ENCODE measurements at regions not wholly inside any gene's neighbourhood (a gene's known extent, or its start where the extent isn't known, plus 50 kb on each side); places are given as distances from the start of the nearest gene placed in this dataset.
A peak's percentile ranks its signal among the peaks of the same experiment; 100 is the strongest.
"Not testable (repeated sequence)": the region's sequence is repeated elsewhere in the genome, so short reads cannot be mapped to it uniquely, and the experiment has no call there.

DNA sequence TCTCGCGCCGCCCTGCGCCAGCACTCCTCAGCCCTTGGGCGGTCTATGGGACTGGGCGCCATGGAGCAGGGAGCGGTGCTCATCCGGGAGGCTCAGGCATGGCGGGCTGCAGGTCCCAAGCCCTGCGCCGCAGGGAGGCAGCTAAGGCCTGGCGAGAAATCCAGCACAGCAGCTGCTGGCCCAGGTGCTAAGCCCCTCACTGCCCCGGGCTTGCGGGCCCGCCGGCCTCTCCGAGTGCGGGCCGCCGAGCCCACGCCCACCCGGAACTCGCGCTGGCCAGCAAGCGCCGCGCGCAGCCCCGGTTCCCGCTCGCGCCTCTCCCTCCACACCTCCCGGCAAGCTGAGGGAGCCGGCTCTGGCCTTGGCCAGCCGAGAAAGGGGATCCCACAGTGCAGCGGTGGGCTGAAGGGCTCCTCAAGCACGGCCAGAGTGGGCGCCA lies 1517.2 kb downstream of the GRIK2 start:
- not testable (repeated sequence) for DNase-seq (ENCODE audit: low spot score in 2 of 2); FAIRE-seq

DNA sequence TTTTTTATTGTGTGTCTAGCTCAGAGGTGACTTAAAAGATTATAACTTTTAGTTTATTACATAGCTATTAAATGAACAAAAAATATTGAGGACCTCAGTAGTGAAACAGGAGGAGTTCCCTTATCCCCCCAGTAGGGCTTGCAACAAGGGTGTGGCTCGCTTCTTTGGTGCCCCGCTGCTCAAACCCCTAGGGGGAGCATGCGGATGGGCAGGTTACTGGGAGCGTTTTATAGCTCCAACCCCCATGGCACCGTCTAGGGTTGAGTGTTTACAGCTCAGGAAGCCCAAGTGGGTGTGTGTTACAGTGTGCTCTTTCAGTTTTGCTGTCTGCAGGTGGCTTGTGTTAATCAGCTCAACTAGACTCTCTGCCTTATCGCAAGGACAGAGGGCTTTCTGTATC lies 1513.7 kb downstream of the GRIK2 start:
- FAIRE-seq (no peak), DNase-seq (ENCODE audit: low spot score in 2 of 2) (no peak)

DNA sequence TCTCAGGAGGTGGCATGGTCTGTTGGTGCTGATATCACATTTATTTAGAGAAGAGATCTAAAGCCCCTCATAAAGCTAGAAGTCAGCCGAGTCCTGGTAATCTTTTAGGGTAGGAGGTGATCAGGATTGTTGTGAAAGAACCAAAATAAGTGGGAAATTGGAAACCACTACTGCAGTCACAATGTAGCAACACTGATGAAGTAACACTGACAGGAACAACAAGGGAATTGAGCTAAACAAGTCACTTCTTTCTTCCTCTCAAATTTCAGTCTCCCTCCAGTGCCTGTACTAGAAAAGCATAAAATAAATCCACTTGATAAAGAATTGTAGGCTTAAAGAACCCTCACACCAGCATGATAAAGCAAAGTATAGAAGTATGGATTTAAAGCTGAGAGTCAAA lies 1509.0 kb downstream of the GRIK2 start:
- DNase-seq (ENCODE audit: low spot score in 2 of 2) = no peak
- FAIRE-seq = no peak

DNA sequence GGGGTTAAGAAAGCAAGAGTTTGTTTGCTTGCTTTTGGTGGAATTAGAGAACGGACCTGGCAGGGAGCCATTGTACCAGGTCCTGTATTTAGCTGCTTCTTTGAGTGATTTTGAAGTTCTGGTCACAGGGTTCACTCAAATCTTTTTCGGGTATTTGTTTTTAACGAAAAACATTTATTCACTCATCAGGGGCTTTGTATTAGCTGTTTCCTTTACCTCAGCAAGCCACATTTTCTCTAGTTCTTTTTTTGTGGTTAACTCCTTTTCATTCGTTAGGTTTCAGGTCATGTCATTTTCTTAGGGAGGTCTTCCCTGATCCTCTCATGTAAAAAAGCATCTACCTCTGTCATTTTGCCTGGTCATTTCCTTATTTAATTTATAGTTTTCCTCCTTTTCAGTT lies 1502.2 kb downstream of the GRIK2 start:
- no peak for FAIRE-seq
- DNase-seq (ENCODE audit: low spot score in 2 of 2) = no peak

DNA sequence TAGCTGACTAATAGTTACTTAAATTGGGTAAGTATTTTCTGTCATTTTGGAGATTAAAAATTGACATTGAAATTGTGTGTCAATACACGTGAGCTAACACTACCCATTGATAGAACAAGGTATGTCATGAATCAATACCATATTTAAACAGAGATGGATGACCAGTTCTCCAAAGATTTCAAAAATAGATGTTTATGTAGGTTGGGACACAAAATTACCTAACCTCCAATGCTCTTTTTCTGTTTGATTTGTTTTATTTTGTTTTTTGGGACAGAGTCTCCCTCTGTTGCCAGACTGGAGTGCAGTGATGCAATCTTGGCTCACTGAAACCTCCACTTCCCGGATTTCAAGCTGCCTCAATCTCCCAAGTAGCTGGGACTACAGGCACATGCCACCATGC lies 1491.7 kb downstream of the GRIK2 start:
- no peak for DNase-seq (ENCODE audit: low spot score in 2 of 2)
- FAIRE-seq = no peak

DNA sequence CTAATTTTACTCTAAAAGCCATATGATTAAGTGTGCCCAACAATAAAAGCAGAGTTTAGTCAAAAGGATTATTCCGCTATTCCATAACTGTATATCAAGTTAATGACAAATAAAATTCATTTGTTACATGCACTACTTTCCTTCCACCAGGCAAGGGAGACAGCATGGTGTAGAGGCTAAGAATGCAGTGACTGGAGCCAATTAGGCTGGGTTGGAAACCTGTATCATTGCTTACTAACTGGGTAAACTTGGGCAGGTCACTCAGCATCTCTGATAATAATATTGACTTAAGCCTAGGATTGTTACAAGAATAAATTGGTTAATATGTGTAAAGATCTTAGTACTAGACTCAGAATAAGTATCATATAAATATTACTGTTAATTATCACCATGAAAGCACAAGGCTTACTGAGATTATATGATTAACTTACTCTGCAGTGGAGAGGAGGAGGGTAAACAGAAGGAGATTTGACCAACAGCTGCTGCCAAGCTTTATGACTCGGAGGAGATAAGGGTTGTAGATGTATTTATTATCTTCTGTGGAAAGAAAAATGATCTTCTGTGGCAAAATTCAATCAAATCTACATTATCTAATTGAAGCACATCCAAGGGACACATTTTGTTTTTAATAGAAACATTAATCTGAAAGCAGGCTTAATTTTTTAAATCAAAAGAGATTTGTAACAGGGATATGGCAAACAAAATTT lies 1459.9 kb downstream of the GRIK2 start:
- no peak for FAIRE-seq

DNA sequence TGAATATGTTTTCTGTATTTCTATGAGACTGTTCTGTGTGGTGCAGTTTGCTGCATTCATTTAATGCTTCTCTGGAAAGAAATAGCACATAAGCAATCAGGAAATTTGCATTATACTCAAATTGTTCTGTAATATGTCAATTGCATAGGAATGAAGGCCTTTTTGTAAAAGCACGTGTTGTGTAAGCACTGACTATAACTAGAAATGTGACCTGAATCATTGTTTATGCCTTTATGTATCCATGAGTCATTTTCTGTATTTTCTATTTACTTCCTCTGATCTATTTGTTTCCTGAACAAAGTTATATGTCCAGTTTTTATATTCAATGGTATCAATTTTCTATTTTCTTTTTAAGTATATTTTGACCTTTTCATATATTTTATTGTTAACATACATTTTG lies 1455.3 kb downstream of the GRIK2 start:
- FAIRE-seq = peak; percentile 8
- DNase-seq (ENCODE audit: low spot score in 2 of 2) = no peak

More for the DNA sequence above, 1459.9 kb downstream of the GRIK2 start:
- no peak for DNase-seq (ENCODE audit: low spot score in 2 of 2)

DNA sequence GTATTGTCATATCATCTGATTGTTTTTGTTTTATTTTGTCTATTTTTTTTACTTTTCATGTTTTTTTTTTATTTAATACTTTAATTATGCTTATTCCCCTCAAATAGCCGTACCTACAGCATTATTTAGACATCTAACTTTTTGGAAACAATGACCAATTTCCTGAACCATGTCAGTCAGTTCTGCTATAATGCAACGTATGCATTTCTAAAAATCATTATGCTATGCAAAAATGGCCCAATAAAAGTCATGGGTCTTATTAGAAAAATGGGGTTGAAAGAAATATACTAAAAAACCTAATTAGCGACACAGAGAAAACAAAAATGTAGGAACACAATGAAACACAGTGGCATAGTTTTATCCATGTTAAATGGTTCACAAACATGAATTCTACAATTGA lies 1454.7 kb downstream of the GRIK2 start:
- no peak for DNase-seq (ENCODE audit: low spot score in 2 of 2)
- no peak for FAIRE-seq

DNA sequence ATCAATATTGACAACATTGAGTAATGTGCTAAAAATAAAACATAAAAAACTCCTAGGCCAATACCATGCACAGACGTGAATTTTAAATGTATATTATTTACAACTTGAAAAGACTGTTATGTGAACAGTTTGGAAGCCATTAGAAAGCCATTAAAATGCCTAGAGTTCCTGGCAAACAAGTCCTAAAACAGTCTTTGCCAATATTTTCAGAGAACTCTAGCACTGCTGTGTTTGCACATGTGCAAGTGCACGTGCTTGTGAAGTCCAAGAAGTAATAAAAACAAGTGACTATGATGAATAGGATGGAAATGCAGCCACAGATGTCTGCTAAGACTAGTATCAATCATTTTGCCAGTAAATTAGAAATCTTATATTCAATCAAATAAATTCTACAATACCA lies 1447.6 kb downstream of the GRIK2 start:
- no peak for DNase-seq (ENCODE audit: low spot score in 2 of 2)
- FAIRE-seq = no peak

DNA sequence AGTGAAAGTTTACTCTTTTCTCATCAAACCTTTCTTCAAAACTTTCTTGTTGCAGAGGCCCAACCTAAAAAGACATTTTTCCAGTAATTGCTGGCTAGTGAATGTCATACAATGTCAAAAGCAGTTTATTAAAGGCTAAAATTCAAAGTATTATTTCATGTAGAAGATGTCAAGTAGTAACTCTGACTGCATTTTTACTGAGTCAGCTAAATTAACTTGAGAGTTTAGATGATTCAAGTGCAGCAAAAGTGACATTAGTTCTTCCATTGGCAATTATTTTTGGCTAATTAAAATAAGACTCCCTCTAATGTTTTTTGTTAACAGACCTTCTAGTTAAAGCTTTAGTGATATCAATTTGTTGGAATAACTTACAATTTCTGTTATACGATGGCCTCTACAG lies 1438.5 kb downstream of the GRIK2 start:
- FAIRE-seq (no peak), DNase-seq (ENCODE audit: low spot score in 2 of 2) (no peak)

DNA sequence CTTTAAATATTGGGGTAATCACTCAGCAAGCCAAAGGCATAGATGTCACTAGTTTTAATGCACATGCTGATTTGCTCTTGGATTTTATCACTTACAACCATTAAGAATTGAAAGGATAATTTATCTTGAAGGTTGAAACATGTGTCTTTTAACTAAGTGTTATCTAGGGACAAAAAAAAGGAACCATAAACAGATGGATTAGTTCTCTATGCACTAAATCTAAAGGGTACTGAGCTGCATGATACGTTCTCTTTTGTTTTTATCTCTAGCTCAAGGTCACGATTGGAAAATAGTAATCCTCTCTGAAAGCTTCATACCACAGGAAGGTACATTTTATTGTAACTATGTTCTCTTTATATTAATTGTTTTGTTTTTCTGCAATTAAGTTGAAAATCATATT lies 1426.6 kb downstream of the GRIK2 start:
- DNase-seq (ENCODE audit: low spot score in 2 of 2) = no peak
- FAIRE-seq = no peak

DNA sequence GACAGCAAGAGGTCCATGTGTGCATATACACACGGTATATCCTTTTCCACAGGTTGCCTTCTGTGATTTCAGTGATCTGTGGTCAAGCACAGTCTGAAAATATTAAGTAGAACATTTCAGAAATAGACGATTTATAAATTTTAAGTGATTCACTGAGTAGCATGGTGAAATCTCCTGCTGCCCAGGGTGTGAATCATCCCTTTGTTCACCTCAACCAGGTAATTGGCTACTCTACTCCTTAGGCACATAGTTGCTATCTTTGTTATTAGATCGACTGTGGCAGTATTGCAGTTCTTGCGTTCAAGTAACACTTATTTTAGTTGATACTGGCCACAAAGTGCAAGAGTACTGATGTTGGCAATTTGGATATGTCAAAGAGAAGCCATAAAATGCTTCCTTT lies 1421.7 kb downstream of the GRIK2 start:
- no peak for FAIRE-seq
- no peak for DNase-seq (ENCODE audit: low spot score in 2 of 2)

DNA sequence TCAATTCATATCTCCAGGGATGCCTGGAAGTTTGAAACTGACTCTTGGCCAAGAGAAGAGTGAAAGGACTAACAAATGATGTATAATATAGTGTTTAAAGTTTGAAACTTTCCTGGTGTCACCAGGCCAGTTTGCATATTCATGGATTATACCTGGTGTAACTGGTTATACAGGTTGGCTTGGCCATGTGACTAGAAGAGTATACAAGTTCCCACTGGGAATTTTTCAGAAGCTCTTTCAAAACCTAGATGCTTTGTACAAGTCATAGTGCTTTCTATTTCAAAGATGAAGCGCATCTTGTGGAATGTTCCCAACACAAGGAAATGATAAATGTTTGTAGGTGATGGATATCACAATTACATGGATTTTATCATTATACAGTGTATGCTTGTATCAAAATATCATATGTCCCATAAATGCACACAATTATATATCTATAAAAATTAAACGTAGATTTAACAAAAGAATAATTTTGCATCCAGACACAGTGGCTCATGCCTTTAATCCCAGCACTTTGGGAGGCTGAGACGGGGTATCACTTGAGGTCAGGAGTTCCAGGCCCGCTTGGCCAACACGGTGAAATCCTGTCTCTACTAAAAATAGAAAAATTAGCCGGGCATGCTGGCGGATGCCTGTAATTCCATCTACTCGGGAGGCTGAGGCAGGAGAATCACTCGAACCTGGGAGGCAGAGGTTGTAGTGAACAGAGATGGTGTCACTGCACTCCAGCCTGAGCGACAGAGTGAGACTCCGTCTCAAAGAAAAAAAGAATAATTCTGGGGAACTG lies 1420.2 kb downstream of the GRIK2 start:
- no peak for FAIRE-seq
- no peak for DNase-seq (ENCODE audit: low spot score in 2 of 2)

DNA sequence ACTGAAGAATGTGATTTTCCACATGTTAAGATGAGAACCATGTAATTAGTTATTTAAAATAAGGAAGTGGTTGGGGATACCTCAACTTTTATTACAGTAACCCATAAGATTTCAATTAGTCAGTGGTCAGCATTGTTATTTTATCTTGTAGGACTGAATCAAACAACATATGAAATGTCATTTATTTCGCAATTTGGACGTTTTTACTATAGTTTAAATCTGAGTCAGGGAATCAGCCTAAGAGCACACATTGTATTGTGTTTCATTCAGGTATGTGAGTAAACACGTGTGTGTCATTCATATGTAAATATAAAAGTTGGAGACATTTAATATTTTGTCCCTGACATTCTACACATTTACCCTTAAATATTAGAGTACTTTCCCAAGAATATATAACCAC lies 1418.7 kb downstream of the GRIK2 start:
- no peak for FAIRE-seq
- DNase-seq (ENCODE audit: low spot score in 2 of 2) = no peak

DNA sequence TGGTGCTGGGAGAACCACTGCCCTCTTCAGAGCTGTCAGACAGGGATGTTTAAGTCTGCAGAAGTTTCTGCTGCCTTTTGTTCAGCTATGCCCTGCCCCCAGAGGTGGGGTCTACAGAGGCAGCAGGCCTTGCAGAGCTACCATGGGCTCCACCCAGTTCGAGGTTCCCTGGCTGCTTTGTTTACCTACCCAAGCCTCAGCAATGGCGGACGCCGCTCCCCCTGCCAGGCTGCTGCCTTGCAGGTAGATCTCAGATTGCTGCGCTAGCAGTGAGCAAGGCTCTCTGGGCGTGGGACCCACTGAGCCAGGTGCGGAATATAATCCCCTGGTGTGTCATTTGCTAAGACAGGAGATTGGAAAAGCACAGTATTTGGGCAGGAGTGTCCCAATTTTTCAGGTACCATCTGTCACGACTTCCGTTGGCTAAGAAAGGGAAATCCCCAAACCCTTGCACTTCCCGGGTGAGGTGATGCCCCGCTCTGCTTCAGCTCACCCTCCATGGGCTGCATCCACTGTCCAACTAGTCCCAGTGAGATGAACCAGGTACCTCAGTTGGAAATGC lies 1415.5 kb downstream of the GRIK2 start:
- not testable (repeated sequence) for DNase-seq (ENCODE audit: low spot score in 2 of 2); FAIRE-seq

DNA sequence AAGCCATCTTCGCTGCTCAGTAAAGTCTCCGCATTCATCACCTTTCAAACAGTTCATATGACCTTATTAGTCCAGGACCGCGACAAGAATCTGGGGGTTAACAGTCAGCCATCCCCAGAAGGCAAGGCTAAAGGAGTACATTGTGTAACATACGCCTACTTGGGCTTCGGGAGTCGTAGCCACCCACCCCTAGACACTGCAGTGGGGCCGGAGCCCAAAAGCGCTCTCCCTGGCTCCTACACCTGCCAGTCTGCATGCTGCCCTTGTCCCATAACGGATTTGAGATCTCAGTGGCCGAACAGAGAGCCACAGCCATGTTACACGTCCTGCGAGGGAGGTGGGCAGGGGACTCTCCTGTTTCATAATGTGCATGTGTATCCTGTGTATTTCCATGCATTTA lies 1405.5 kb downstream of the GRIK2 start:
- no peak for FAIRE-seq
- no peak for DNase-seq (ENCODE audit: low spot score in 2 of 2)

DNA sequence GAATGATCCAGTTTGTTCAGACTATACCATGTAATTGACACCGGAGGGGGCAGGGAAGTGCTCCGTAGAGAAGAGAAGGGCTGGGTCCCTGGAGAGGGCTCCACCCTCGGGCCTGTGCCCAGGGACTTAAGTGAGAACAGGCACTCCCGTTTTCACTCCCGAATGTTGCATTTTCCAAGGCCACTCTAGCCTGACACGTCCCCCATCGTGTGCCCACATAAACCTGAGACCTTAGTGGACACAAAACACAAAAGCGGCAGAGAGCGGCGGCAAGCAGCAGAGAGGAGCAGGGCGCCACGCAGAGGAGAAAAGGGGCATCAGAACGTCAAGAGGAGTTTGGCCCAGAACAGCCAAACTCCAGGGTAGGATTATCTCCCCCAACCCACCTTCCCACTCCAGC lies 1405.1 kb downstream of the GRIK2 start:
- no peak for FAIRE-seq

DNA sequence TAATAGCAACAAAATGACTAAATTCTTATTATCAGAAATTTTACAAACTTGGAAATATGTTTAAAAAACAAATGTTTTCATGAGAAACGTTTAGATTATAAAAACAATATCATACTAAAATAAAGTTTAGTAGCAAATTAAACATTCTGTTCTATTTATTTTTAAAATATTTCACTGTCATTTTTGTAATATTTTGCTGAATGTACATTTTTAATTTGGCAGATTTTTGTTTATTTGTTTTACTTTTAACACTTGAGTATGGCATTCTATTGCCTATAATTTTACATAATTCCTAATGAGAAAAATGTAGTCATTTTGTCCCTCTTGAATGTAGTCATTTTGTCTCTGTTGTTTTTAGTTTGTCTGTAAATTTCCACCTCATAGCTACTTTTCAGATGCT lies 1400.2 kb downstream of the GRIK2 start:
- DNase-seq (ENCODE audit: low spot score in 2 of 2) = no peak
- peak; percentile 77 for FAIRE-seq

More for the DNA sequence above, 1405.1 kb downstream of the GRIK2 start:
- DNase-seq (ENCODE audit: low spot score in 2 of 2) = no peak

DNA sequence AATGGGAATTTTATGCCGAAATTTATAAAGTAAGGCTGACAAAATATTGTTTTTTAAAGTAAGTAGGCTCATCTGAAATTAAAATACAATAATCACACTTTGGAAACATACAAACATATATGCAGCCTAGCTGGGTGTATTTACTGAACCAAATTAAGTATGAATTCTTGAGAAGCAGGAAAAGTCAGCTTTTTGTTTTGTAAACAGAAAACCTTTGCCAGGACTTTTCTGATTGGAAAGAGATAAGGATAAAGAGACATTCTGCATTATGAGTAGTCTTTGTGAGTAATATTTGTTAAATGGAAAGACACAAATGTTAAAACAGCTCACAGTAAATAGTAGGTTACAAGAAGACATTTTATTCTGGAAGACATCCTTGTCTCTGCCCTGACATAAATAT lies 1380.8 kb downstream of the GRIK2 start:
- DNase-seq (ENCODE audit: low spot score in 2 of 2) (no peak), FAIRE-seq (no peak)

DNA sequence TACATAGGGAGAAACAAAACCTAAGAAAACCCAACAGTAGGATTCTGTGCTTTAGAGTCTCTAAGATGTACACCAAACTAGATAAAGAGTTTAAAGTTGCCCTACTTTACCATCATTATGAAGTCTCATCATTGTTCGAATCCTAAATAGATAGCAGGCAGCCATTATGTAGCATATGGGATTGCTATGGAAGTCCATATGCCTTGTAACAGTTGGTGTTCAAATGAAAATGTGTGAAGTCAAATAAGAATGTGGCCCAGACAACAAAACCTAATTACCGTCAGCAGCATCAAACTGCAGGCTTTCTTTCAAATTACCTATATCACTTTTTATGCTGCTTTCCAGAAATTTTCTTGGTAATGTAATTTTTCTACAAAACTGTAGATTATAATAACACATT lies 1380.1 kb downstream of the GRIK2 start:
- DNase-seq (ENCODE audit: low spot score in 2 of 2) (no peak), FAIRE-seq (no peak)

DNA sequence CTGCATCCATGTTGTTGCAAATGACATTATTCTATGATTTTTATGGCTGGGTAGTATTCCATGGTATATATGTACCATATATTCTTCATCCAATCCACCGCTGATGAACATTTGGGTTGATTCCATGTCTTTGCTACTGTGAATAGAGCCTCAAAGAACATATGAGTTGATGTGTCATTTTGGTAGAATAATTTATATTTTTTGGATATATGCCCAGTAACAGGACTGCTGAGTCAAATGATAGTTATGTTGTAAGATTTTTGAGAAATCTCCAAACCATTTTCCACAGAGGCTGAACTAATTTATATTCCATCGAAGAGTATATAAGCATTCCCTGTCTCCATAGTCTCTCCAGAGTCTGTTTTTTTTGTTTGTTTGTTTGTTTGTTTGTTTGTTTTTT lies 1373.5 kb downstream of the GRIK2 start:
- DNase-seq (ENCODE audit: low spot score in 2 of 2) = no peak
- no peak for FAIRE-seq

DNA sequence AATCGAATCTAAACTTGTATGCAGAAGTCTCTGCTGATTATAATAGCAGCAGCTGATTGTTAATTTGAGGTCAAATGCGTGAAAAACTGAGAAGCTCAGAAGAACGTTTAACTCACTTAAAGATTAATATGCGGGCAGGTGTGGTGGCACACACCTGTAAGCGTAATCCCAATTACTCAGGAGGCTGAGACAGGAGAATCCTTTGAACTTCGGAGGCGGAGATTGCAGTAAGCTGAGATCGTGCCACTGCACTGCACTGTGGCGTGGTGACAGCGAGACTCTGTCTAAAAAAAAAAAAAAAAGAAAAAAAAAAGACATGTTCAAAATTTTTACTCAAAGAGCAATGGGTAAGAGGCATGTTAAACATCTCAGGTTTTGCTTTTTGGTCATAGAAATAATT lies 1370.8 kb downstream of the GRIK2 start:
- DNase-seq (ENCODE audit: low spot score in 2 of 2) (no peak), FAIRE-seq (no peak)

Measured in frontal cortex (tissue), 3 donors.